Fibroblast of gingiva (primary cell): ENCODE measurements at regions not wholly inside any gene's neighbourhood (a gene's known extent, or its start where the extent isn't known, plus 50 kb on each side); places are given as distances from the start of the nearest gene placed in this dataset.

Source experiments
- DNase-seq: peaks from one replicate; pipeline ENCODE4 v3.0.0-alpha.2; 2011; ENCODE audit warnings: low read depth

DNA sequence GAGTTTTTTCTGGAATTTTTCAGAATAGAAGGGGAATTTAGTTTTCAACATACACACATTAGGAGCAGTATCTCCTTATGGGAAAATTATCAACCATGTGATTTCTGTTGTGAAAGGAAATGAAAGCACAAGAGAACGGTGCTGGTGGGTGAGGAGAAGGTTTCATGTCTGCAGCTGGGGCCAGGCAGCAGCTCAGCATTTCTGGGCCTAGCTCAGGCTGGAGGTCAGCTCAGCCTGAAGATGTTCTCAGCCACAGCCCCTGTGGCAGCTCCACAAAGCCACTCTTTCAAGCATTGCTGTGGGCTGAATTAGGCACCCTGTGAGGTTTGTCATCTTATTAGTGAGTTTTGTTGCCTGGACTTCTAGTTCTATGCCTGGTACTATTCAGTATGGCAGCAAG lies 90.3 kb downstream of the DIRAS2 start:
- DNase-seq: no peak

DNA sequence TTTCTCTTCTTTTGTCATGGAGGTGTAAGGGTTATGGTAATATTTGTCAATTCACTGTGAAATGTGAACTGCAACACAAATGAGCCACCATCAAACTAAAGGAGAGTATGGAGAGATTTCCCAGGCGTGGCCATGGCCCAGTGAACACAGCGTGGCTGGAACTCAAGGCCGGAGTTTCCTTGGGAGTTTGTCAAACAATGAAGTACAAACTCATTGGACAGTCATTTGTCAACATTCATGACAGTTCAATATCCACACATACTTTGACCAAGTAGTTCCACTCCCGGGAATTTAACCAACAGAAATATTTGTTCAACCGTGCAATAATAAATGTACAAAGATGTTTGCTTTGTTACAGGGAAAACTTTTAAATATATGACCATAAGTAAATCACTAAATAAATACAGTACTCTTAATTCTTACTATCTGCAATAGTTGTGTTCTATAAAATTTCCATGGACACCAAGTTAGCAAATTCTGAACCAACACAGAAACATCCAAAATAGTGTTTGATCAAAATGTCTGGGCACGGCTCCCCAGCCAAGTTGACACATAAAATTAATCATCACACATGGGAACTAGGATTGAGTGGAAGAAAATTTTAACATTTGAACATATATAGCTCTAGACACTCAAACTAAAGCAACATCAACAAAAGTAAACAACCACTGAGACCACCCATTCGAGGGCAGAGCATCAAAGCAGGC lies 87.1 kb downstream of the DIRAS2 start:
- no peak for DNase-seq

DNA sequence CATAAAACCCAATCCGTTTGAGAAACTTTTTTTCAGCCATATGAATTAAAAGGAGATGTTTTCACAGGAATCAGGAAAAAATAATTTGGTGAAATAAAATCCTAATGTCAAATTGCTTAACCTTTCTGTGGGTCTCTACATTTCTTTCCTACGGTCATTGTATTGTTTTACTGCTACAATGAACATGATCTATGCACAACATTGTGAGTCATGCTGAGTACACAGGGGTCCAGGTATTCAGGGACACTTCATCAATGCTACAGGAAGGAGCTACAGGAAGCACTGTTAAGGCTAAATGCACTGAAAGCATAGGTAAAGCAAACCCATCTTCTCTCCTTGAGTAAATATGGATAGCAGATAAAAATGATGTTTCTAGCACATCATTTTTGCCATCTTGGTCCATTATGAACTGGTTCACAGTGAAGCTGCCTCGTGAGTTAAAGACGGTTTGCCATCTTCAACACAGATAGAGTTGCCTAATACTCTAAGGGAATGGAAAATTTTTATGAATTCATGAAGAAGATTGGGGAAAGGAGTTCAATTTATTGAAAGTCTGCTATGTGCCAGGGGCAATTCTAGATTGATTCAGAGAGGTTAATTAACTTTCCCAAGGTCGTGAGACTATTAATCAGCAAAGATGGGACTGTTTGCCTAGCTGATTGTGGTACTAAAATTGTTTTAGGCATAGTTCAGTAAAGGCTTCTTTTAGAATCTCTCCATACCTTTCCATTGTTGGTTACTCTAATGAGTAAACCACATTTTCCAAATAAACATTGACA lies 85.5 kb downstream of the DIRAS2 start:
- no peak for DNase-seq

DNA sequence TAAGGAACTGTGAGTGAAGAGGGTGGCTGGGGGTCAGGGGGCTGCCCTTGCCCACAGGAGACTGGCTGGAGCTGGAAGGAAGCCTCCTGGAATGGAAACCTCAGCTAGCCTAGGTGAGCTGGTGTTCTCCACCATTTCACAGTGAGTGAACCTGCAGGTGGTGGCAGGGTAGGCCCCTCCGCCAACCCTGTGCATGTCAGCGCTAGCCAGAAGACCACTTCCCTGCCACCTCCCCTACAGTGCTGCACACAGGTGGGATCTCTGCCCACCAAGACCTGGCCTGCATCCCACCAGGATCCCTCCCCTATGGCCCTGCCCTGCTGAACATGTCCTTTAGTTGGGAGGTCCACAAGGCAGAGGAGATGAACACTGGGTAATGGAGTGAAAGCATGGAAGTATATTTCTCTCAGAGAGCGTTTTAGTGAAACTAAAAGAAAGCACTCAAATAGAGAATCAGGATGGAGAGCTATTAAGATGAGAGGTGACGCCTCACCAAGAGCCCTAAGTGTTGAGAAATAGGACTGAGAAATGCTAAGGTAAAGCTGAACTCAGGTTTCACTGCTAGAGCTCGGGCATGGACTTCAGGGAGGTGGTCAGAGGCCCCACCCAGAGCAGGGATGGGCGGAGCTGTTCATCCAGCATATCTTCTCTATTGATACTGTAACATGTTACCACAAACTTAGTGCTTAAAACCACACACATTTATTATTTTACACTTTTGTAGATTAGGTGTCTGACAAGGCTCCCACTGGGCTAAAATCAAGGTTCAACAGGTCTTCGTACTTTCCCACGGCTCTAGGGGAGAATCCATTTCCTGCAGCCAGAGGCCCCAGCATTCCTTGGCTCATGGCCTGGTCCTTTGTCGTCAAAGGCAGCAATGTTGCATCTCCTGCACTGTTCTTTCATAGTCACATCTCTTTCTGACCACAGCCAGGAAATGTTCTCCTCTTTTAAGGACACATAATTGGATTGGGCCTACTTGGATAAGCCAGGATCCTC lies 83.2 kb downstream of the DIRAS2 start:
- no peak for DNase-seq
